GM12878 (cell line): ENCODE measurements at regions not wholly inside any gene's neighbourhood (a gene's known extent, or its start where the extent isn't known, plus 50 kb on each side); places are given as distances from the start of the nearest gene placed in this dataset.

Experiments used
- ATAC-seq: fragments of 200-7000 bp; cut with Tn5 transposase; 3 replicates; pipeline ENCODE4 v1.9.1; 2020; ENCODE audit warnings: mild to moderate bottlenecking, moderate library complexity
- BruUV-seq: library from RNA; stranded (reverse); fragments of 400-500 nt; replicated peaks from 2 replicates; lab custom pipeline; 2021; lab: Mats Ljungman, UMichigan
- CTCF ChIA-PET: fragments of 300-600 bp; sonication (Branson Sonifier 250); formaldehyde crosslinking; extraction: SDS; loops from one replicate; lab custom pipeline; 2021; ENCODE audit warnings: inconsistent platforms; lab: Yijun Ruan, JAX
- POLR2A ChIA-PET: fragments of 350-600 bp; formaldehyde crosslinking; extraction: SDS; loops from one replicate; lab custom pipeline; 2021; ENCODE audit warnings: inconsistent platforms; lab: Charles Lee
- RAD21 ChIA-PET: fragments of 300-600 bp; sonication (Branson Sonifier 250); formaldehyde crosslinking; loops from one replicate; lab custom pipeline; 2023; ENCODE audit warnings: antibody characterized with exemption; ENCODE audit not compliant: unreplicated experiment; lab: Charles Lee
- SMC1A ChIA-PET: fragments of 300-600 bp; sonication (Branson Sonifier 250); formaldehyde crosslinking; loops from one replicate; lab custom pipeline; 2023; ENCODE audit not compliant: unreplicated experiment, uncharacterized antibody; lab: Charles Lee
- DNase-seq: peaks from one replicate; pipeline ENCODE4 v3.0.0-alpha.2; 2011; ENCODE audit warnings: low read depth, low spot score
- FAIRE-seq: peaks from 3 replicates; lab custom pipeline; 2011; peaks lifted over from hg19 to GRCh38; lab: Jason Lieb, UNC
- H2AFZ ChIP-seq: 2 replicates; pipeline ENCODE4 v1.6.0; 2011; ENCODE audit warnings: low read depth, low read length, control low read depth; ENCODE audit not compliant: control insufficient read depth
- H3K27ac ChIP-seq: 2 replicates; pipeline ENCODE4 v1.5.1; 2011; ENCODE audit warnings: control low read depth; ENCODE audit not compliant: control insufficient read depth, insufficient read depth
- H3K27me3 ChIP-seq, 2 experiments: replicated peaks in 1 of 2; 2 replicates each; pipeline versions ENCODE4 v1.6.0 to v1.6.1; 2011; ENCODE audit warnings: low read length in 1 of 2; ENCODE audit not compliant: control insufficient read depth in 2 of 2, insufficient read depth in 2 of 2
- H3K36me3 ChIP-seq, 2 experiments: 2 replicates each; pipeline ENCODE4 v1.5.1; 2011; ENCODE audit warnings: low read length in 1 of 2; ENCODE audit not compliant: control insufficient read depth in 2 of 2, insufficient read depth in 2 of 2
- H3K4me1 ChIP-seq: 2 replicates; pipeline ENCODE4 v1.6.1; 2011; ENCODE audit warnings: mild to moderate bottlenecking, low read length, moderate library complexity, mixed read lengths; ENCODE audit not compliant: control insufficient read depth, insufficient read depth
- H3K4me2 ChIP-seq: 2 replicates; pipeline ENCODE4 v1.6.0; 2011; ENCODE audit warnings: control low read depth; ENCODE audit not compliant: control insufficient read depth, insufficient read depth
- H3K4me3 ChIP-seq: fragments of 200-600 bp; sonication (generic); 2 replicates; pipeline ENCODE4 v1.5.1; 2016
- H3K79me2 ChIP-seq: 2 replicates; pipeline ENCODE4 v1.6.0; 2011; ENCODE audit warnings: low read length; ENCODE audit not compliant: control insufficient read depth, insufficient read depth
- H3K9ac ChIP-seq: 2 replicates; pipeline ENCODE4 v1.8.0; 2011; ENCODE audit warnings: low read length, control low read depth, mixed read lengths; ENCODE audit not compliant: control insufficient read depth, insufficient read depth
- H3K9me3 ChIP-seq: replicated peaks from 3 replicates; pipeline ENCODE4 v1.5.1; 2011; ENCODE audit warnings: mild to moderate bottlenecking, low read length; ENCODE audit not compliant: control insufficient read depth, insufficient read depth
- H4K20me1 ChIP-seq: 2 replicates; pipeline ENCODE4 v1.6.0; 2011; ENCODE audit not compliant: control insufficient read depth, insufficient read depth
- CTCF ChIP-seq, 3 experiments: IDR thresholded peaks in 2 of 3; conservative IDR thresholded peaks in 1 of 3; 2 replicates each; pipeline ENCODE4 v1.5.1; 2011; ENCODE audit warnings: low read depth in 3 of 3, low read length in 3 of 3, mild to moderate bottlenecking in 3 of 3, control low read depth in 2 of 3, moderate library complexity in 2 of 3, inconsistent platforms in 1 of 3, mixed read lengths in 1 of 3; ENCODE audit not compliant: control insufficient read depth in 2 of 3, insufficient read depth in 1 of 3; ENCODE audit errors: extremely low read depth in 1 of 3
- E2F4 ChIP-seq: IDR thresholded peaks from 2 replicates; pipeline ENCODE4 v1.6.1; 2012; ENCODE audit warnings: low read depth, low read length, improper control_type of control experiment
- ESRRA ChIP-seq: IDR thresholded peaks from 2 replicates; pipeline ENCODE4 v1.6.1; 2012; ENCODE audit warnings: mild to moderate bottlenecking, low read length, improper control_type of control experiment
- FOXM1 ChIP-seq: IDR thresholded peaks from 2 replicates; pipeline ENCODE4 v1.6.1; 2012; ENCODE audit warnings: low read depth, mild to moderate bottlenecking, inconsistent platforms, low read length, moderate library complexity
- IKZF2 ChIP-seq, 2 experiments: fragments of 450-650 bp; IDR thresholded peaks; 2 replicates each; pipeline ENCODE4 v1.6.1; 2017; ENCODE audit warnings: mild to moderate bottlenecking in 2 of 2, moderate library complexity in 2 of 2
- RAD21 ChIP-seq: IDR thresholded peaks from 2 replicates; pipeline ENCODE4 v1.6.1; 2011; ENCODE audit warnings: mild to moderate bottlenecking, low read depth, low read length, moderate library complexity; ENCODE audit not compliant: insufficient read depth
- RCOR1 ChIP-seq: conservative IDR thresholded peaks from 2 replicates; pipeline ENCODE4 v1.6.1; 2012; ENCODE audit warnings: low read depth, low read length, improper control_type of control experiment
- SKIL ChIP-seq: fragments of 450-650 bp; IDR thresholded peaks from 2 replicates; pipeline ENCODE4 v1.6.1; 2017; ENCODE audit warnings: mild to moderate bottlenecking, low read depth, inconsistent platforms; ENCODE audit not compliant: poor library complexity, severe bottlenecking
- SMC3 ChIP-seq: IDR thresholded peaks from 2 replicates; pipeline ENCODE4 v1.6.1; 2011; ENCODE audit warnings: low read length, improper control_type of control experiment, borderline replicate concordance
- STAT3 ChIP-seq: IDR thresholded peaks from 2 replicates; pipeline ENCODE4 v1.6.1; 2011; ENCODE audit warnings: low read depth, low read length, improper control_type of control experiment
- SUZ12 ChIP-seq: fragments of 200-600 bp; sonication (generic); IDR thresholded peaks from one replicate; pipeline ENCODE4 v1.6.1; 2018; ENCODE audit warnings: antibody characterized with exemption, mild to moderate bottlenecking; ENCODE audit not compliant: unreplicated experiment
- in situ Hi-C: fragments of 300-500 bp; cut with MboI; formaldehyde crosslinking; loops from 9 replicates; pipeline ENCODE4 v1.14.3; 2018; ENCODE audit warnings: mixed read lengths
- intact Hi-C: fragments of 100-400 bp; cut with micrococcal nuclease; formaldehyde crosslinking; loops from one replicate; pipeline ENCODE4 v1.14.2; 2022; ENCODE audit not compliant: unreplicated experiment
- TF ChIP-seq, protein P1 (sequence below): fragments of 450-650 bp; IDR thresholded peaks from 2 replicates; pipeline ENCODE4 v1.6.1; 2016; ENCODE audit warnings: mild to moderate bottlenecking, moderate library complexity, borderline replicate concordance
- TF ChIP-seq, protein P2 (sequence below): IDR thresholded peaks from 2 replicates; pipeline ENCODE4 v1.6.1; 2012; ENCODE audit warnings: low read depth, low read length, improper control_type of control experiment

DNA sequence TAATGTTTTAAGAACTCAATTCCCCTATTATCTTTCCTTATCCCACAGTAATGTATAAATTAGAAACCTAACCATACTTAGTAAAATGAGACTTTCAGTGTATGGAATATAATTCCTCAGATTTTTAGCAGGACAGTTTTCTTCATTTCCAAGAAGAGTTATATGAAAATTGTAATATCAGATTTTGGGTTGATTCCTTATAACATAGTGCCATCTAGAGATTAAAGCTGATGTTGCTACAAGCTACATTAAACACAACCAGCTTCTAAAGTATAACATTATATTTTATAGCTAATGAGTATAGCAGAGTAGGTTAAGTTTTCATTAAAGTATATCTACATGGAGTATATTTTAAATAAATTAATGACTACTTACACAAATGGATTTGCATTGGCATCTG is 99.7 kb upstream of the MIR17HG start:
- no peaks in the 10 kb centered on the region for H3K79me2 ChIP-seq
- ChIA-PET CTCF (interaction anchor here (0.5 to 2.7 kb wide), 12 partner anchors 10 to 192 kb away, joined by 3 to 15 read pairs (median 4); no protein-coding TSS in a partner anchor), POLR2A (no interaction called here), SMC1A (interaction anchor here (0.6 to 2.6 kb wide), 10 partner anchors 9 to 171 kb away, joined by 3 to 19 read pairs (median 3); no protein-coding TSS in a partner anchor), RAD21 (interaction anchor here (0.9 to 2.0 kb wide), 7 partner anchors 10 to 170 kb away, joined by 3 to 9 read pairs (median 4); no protein-coding TSS in a partner anchor)
- ATAC-seq (0 out of 3 replicates have a peak, but pooled peaks have one; percentile 27), DNase-seq (no peak), FAIRE-seq (no peak)
- H3K36me3 ChIP-seq = no peaks in the 10 kb centered on the region
- peaks cover 0 to 7% of the 10 kb centered on the region in 2 experiments; a peak in 3 of 4 replicates for H3K27me3 ChIP-seq
- H4K20me1 ChIP-seq = no peaks in the 10 kb centered on the region
- TF ChIP-seq E2F4 = no peak
- TF ChIP-seq STAT3 = no peak
- no peak for TF ChIP-seq SKIL
- no peak for TF ChIP-seq SUZ12
- no peak for TF ChIP-seq RCOR1
- TF ChIP-seq, protein P1, sequence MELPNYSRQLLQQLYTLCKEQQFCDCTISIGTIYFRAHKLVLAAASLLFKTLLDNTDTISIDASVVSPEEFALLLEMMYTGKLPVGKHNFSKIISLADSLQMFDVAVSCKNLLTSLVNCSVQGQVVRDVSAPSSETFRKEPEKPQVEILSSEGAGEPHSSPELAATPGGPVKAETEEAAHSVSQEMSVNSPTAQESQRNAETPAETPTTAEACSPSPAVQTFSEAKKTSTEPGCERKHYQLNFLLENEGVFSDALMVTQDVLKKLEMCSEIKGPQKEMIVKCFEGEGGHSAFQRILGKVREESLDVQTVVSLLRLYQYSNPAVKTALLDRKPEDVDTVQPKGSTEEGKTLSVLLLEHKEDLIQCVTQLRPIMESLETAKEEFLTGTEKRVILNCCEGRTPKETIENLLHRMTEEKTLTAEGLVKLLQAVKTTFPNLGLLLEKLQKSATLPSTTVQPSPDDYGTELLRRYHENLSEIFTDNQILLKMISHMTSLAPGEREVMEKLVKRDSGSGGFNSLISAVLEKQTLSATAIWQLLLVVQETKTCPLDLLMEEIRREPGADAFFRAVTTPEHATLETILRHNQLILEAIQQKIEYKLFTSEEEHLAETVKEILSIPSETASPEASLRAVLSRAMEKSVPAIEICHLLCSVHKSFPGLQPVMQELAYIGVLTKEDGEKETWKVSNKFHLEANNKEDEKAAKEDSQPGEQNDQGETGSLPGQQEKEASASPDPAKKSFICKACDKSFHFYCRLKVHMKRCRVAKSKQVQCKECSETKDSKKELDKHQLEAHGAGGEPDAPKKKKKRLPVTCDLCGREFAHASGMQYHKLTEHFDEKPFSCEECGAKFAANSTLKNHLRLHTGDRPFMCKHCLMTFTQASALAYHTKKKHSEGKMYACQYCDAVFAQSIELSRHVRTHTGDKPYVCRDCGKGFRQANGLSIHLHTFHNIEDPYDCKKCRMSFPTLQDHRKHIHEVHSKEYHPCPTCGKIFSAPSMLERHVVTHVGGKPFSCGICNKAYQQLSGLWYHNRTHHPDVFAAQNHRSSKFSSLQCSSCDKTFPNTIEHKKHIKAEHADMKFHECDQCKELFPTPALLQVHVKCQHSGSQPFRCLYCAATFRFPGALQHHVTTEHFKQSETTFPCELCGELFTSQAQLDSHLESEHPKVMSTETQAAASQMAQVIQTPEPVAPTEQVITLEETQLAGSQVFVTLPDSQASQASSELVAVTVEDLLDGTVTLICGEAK = no peak
- peak; percentile 52 for TF ChIP-seq RAD21
- no peak for TF ChIP-seq ESRRA
- peak; percentile 10; the same call in 1 of the 2 replicates for TF ChIP-seq SMC3
- TF ChIP-seq CTCF (IDR thresholded peaks at IDR 0.05 in 2 of 3, conservative IDR thresholded peaks at IDR 0.05 in 1 of 3; ENCODE audit: control insufficient read depth in 2 of 3, extremely low read depth in 1 of 3, insufficient read depth in 1 of 3, low read depth in 3 of 3, low read length in 3 of 3) = peak in 2 of 3 experiments; percentile 4 to 31; a peak in 3 of 6 replicates
- no peak for TF ChIP-seq FOXM1
- TF ChIP-seq, protein P2, sequence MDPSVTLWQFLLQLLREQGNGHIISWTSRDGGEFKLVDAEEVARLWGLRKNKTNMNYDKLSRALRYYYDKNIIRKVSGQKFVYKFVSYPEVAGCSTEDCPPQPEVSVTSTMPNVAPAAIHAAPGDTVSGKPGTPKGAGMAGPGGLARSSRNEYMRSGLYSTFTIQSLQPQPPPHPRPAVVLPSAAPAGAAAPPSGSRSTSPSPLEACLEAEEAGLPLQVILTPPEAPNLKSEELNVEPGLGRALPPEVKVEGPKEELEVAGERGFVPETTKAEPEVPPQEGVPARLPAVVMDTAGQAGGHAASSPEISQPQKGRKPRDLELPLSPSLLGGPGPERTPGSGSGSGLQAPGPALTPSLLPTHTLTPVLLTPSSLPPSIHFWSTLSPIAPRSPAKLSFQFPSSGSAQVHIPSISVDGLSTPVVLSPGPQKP = no peak
- no peak for TF ChIP-seq IKZF2 (IDR thresholded peaks at IDR 0.05)
- H2AFZ ChIP-seq = no peak overlapping the region
- H3K4me1 ChIP-seq = no peaks in the 10 kb centered on the region
- BruUV-seq = no TSS peak
- intact Hi-C loops = loop anchor here (2.0 to 5.0 kb wide), 3 partner anchors 85 to 170 kb away; no protein-coding TSS in a partner anchor
- H3K9ac ChIP-seq = no peak overlapping the region
- in situ Hi-C loops = no loop called here
- H3K9me3 ChIP-seq = no peaks in the 10 kb centered on the region
- no peak overlapping the region for H3K27ac ChIP-seq
- H3K4me2 ChIP-seq = no peak overlapping the region
- H3K4me3 ChIP-seq = no peak overlapping the region
